Karpas-422 (cell line): ENCODE measurements at regions not wholly inside any gene's neighbourhood (a gene's known extent, or its start where the extent isn't known, plus 50 kb on each side); places are given as distances from the start of the nearest gene placed in this dataset.

ENCODE experiments used
- DNase-seq: peaks from one replicate; pipeline ENCODE4 v3.0.0-alpha.2; 2015
- H2AFZ ChIP-seq: fragments of 200-600 bp; sonication (generic); 2 replicates; pipeline ENCODE4 v1.6.1; 2014; ENCODE audit warnings: antibody characterized with exemption, low read length, mixed read lengths
- H3K27ac ChIP-seq: fragments of 200-600 bp; sonication (generic); 2 replicates; pipeline ENCODE4 v1.5.1; 2014; ENCODE audit warnings: mild to moderate bottlenecking, low read length, moderate library complexity
- H3K27me3 ChIP-seq: fragments of 200-600 bp; sonication (generic); 2 replicates; pipeline ENCODE4 v1.6.1; 2014; ENCODE audit warnings: low read length, mixed read lengths
- H3K36me3 ChIP-seq: fragments of 200-600 bp; sonication (generic); 2 replicates; pipeline ENCODE4 v1.6.1; 2014; ENCODE audit warnings: low read length, mixed read lengths; ENCODE audit not compliant: insufficient read depth
- H3K4me1 ChIP-seq: fragments of 200-600 bp; sonication (generic); 2 replicates; pipeline ENCODE4 v1.6.1; 2014; ENCODE audit warnings: mild to moderate bottlenecking, low read length, mixed read lengths
- H3K4me2 ChIP-seq: fragments of 200-600 bp; sonication (generic); 2 replicates; pipeline ENCODE4 v1.6.1; 2014; ENCODE audit warnings: low read length, low read depth, mild to moderate bottlenecking; ENCODE audit not compliant: poor library complexity, severe bottlenecking
- H3K4me3 ChIP-seq: fragments of 200-600 bp; sonication (generic); 2 replicates; pipeline ENCODE4 v1.5.1; 2014; ENCODE audit warnings: mild to moderate bottlenecking, antibody characterized with exemption, low read length, mixed read lengths
- H3K79me2 ChIP-seq: fragments of 200-600 bp; sonication (generic); 2 replicates; pipeline ENCODE4 v1.6.1; 2014; ENCODE audit warnings: mild to moderate bottlenecking, low read length, mixed read lengths
- H3K9ac ChIP-seq: fragments of 200-600 bp; sonication (generic); 2 replicates; pipeline ENCODE4 v1.6.0; 2014; ENCODE audit warnings: low read length
- H3K9me2 ChIP-seq: fragments of 200-600 bp; sonication (generic), shearing (Covaris generic); replicated peaks from 2 replicates; pipeline ENCODE4 v1.6.0; 2014; ENCODE audit warnings: mild to moderate bottlenecking, low read length, moderate library complexity; ENCODE audit not compliant: insufficient read depth
- H3K9me3 ChIP-seq: fragments of 300-700, 200-600 bp; sonication (generic); 2 replicates; pipeline ENCODE4 v1.6.1; 2014; ENCODE audit warnings: low read length, mixed read lengths
- H4K20me1 ChIP-seq: fragments of 200-600 bp; sonication (generic); 2 replicates; pipeline ENCODE4 v1.6.1; 2014; ENCODE audit warnings: mild to moderate bottlenecking, antibody characterized with exemption, low read length, low read depth; ENCODE audit not compliant: insufficient read depth

- H2AFZ ChIP-seq: no peak overlapping the region
- H3K9ac ChIP-seq: no peak overlapping the region
- no peaks in the 10 kb centered on the region for H4K20me1 ChIP-seq
- no peaks in the 10 kb centered on the region for H3K36me3 ChIP-seq
- no peak for DNase-seq
- H3K4me1 ChIP-seq: no peaks in the 10 kb centered on the region
- no peak overlapping the region for H3K27ac ChIP-seq
- H3K9me2 ChIP-seq: no peaks in the 10 kb centered on the region
- no peaks in the 10 kb centered on the region for H3K79me2 ChIP-seq
- H3K27me3 ChIP-seq: no peaks in the 10 kb centered on the region
- no peaks in the 10 kb centered on the region for H3K9me3 ChIP-seq
- H3K4me2 ChIP-seq: no peak overlapping the region
- H3K4me3 ChIP-seq: no peak overlapping the region
These were observed 71.4 kb upstream of the FAM98A start for GRCh38 chr2:33670392-33670937.

DNA sequence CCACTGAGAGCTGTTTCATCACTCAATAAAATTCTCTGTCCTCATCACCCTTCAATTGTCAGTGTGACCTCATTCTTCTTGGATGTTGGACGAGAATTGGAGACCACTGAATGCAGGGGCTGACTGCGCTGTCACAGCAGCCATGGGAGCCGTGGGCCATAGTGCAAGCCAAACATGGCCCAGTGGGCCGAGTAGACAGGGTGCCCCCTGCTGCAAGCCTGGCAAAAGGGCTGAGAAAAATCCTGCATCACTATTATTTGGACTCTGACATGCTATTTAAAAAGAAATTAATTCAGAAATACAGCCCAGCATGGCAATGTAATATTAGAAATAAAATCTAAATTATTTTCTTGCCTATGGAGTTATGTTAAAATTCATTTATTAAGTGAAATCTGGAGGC, 67.8 kb upstream of the FAM98A start:
- no peaks in the 10 kb centered on the region for H3K4me1 ChIP-seq
- no peak overlapping the region for H3K27ac ChIP-seq
- H3K36me3 ChIP-seq: no peaks in the 10 kb centered on the region
- no peak overlapping the region for H3K4me2 ChIP-seq
- H4K20me1 ChIP-seq: no peaks in the 10 kb centered on the region
- no peak overlapping the region for H3K4me3 ChIP-seq
- DNase-seq: peak; percentile 43
- H3K9me2 ChIP-seq: no peaks in the 10 kb centered on the region
- no peak overlapping the region for H2AFZ ChIP-seq
- H3K27me3 ChIP-seq: no peaks in the 10 kb centered on the region
- no peaks in the 10 kb centered on the region for H3K79me2 ChIP-seq
- no peaks in the 10 kb centered on the region for H3K9me3 ChIP-seq
- no peak overlapping the region for H3K9ac ChIP-seq

DNA sequence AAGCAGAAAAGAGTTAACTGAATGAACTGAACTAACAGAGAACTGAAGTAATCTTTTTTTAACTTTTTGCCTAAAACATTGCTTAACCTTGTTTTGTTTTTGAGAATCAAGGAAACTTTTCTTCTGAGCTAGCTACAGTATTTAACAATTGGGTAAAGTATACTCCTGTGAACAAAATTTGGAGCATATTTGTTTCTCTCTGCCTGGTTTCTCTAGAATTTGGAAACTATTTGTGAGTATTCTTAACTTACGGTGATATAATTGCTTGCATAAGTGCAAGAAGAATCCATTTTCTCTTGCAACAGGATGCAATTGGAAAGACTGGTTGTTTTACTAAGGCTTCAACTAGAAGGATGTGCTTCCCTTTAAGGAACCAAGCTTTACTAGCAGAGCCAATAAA, 65.9 kb upstream of the FAM98A start:
- Histone ChIP-seq H3K9me2 (no peaks in the 10 kb centered on the region), H3K36me3 (no peaks in the 10 kb centered on the region), H3K27ac (no peak overlapping the region), H2AFZ (no peak overlapping the region), H3K79me2 (no peaks in the 10 kb centered on the region), H3K4me1 (no peaks in the 10 kb centered on the region), H3K27me3 (no peaks in the 10 kb centered on the region), H3K9ac (no peak overlapping the region), H3K4me3 (no peak overlapping the region), H3K4me2 (no peak overlapping the region), H3K9me3 (no peaks in the 10 kb centered on the region), H4K20me1 (no peaks in the 10 kb centered on the region)
- DNase-seq: no peak

- Histone ChIP-seq H3K4me1 (no peaks in the 10 kb centered on the region), H4K20me1 (no peaks in the 10 kb centered on the region), H3K9ac (no peak overlapping the region), H3K27me3 (no peaks in the 10 kb centered on the region), H3K36me3 (no peaks in the 10 kb centered on the region), H3K9me3 (no peaks in the 10 kb centered on the region), H3K27ac (no peak overlapping the region), H3K9me2 (no peaks in the 10 kb centered on the region), H3K4me2 (no peak overlapping the region), H2AFZ (no peak overlapping the region), H3K79me2 (no peaks in the 10 kb centered on the region), H3K4me3 (no peak overlapping the region)
- no peak for DNase-seq
These were observed 61.5 kb upstream of the FAM98A start for GRCh38 chr2:33660416-33661123.

DNA sequence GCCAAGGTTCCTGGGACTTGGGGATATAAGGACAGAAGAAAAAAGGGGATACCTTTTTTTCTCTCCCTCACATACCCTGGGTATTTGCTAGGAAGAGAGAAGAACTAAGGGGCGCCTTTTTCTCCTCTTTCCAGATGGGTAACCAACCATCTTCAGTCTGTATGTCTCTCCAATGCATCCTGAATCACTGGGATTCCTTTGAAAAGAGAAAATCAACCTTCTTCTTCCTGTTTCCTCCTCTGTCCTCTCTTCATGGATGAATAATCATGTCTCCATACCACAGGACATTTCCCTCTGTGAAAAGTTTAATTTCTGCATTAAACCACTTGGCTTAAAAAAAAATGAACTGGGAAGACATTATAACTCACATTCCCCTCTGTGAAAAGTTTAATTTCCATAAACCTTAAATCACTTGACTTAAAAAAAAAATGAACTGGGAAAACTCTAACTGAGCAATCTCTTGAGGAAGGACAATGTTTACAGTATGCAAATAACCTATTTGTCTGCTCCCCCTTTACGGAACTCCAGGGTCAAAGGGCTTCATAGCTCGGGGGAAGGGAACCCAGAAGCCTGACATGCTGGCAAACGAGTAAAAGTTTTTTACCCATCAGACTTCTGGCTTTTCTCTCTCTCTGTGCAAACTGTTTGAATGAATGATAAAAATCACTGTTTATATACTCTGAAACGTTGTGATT, 56.7 kb upstream of the FAM98A start:
- no peak overlapping the region for H2AFZ ChIP-seq
- no peaks in the 10 kb centered on the region for H3K9me2 ChIP-seq
- no peaks in the 10 kb centered on the region for H3K27me3 ChIP-seq

DNA sequence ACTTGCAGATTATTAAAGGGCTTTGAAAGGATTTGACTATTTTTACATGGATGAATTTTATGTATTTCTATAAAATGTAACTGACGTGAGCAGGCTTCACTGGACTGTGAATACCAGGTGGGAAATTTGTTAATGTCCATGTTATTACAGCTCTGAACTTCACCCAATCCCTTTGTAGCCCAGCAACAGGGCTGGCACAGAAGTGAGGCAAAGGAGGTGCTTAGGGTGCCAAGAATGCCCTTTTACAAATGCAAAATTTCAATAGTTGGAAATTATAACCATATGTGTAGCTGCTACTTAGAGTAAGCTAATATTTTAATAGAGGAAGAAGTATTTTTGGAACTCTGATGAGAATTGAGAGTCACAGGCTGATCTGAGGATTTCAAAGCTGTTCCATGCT, 53.7 kb upstream of the FAM98A start:
- no peak for DNase-seq
- Histone ChIP-seq H3K4me1 (peaks cover 13% of the 10 kb centered on the region), H3K27ac (no peak overlapping the region)

More for the DNA sequence above, 56.7 kb upstream of the FAM98A start:
- H3K4me1 ChIP-seq: no peaks in the 10 kb centered on the region
- no peak overlapping the region for H3K9ac ChIP-seq
- H3K36me3 ChIP-seq: no peaks in the 10 kb centered on the region
- no peak overlapping the region for H3K4me3 ChIP-seq
- H3K79me2 ChIP-seq: no peaks in the 10 kb centered on the region
- no peaks in the 10 kb centered on the region for H3K9me3 ChIP-seq
- DNase-seq: no peak
- H3K4me2 ChIP-seq: no peak overlapping the region
- no peak overlapping the region for H3K27ac ChIP-seq
- H4K20me1 ChIP-seq: no peaks in the 10 kb centered on the region

GRCh38 chr2:33650171-33650570, 51.1 kb upstream of the FAM98A start:
- Histone ChIP-seq H2AFZ (no peak overlapping the region), H3K4me1 (peaks cover 13% of the 10 kb centered on the region), H3K27me3 (no peaks in the 10 kb centered on the region), H3K4me2 (no peak overlapping the region), H3K9me2 (no peaks in the 10 kb centered on the region), H4K20me1 (no peaks in the 10 kb centered on the region), H3K4me3 (no peak overlapping the region), H3K9me3 (no peaks in the 10 kb centered on the region), H3K36me3 (no peaks in the 10 kb centered on the region), H3K79me2 (no peaks in the 10 kb centered on the region), H3K27ac (no peak overlapping the region), H3K9ac (no peak overlapping the region)
- no peak for DNase-seq

More for the DNA sequence above, 53.7 kb upstream of the FAM98A start:
- no peak overlapping the region for H2AFZ ChIP-seq
- no peaks in the 10 kb centered on the region for H3K27me3 ChIP-seq
- H3K9me2 ChIP-seq: no peaks in the 10 kb centered on the region
- H3K4me3 ChIP-seq: no peak overlapping the region
- no peaks in the 10 kb centered on the region for H4K20me1 ChIP-seq
- H3K9me3 ChIP-seq: no peaks in the 10 kb centered on the region
- no peaks in the 10 kb centered on the region for H3K36me3 ChIP-seq
- H3K4me2 ChIP-seq: no peak overlapping the region
- H3K79me2 ChIP-seq: no peaks in the 10 kb centered on the region
- no peak overlapping the region for H3K9ac ChIP-seq
